Mammary epithelial cell (primary cell): ENCODE measurements at regions not wholly inside any gene's neighbourhood (a gene's known extent, or its start where the extent isn't known, plus 50 kb on each side); places are given as distances from the start of the nearest gene placed in this dataset.

Source experiments
- EZH2 ChIP-seq: IDR thresholded peaks from 2 replicates; pipeline ENCODE4 v1.6.1; 2012; ENCODE audit warnings: low read length, inconsistent platforms, borderline replicate concordance
- TF ChIP-seq, protein P1 (sequence below), 2 donors: IDR thresholded peaks in 1 of 2; conservative IDR thresholded peaks in 1 of 2; 2 replicates each; pipeline ENCODE4 v1.5.1; 2011 to 2012; ENCODE audit warnings: inconsistent platforms in 2 of 2, low read length in 2 of 2, mild to moderate bottlenecking in 2 of 2, control low read depth in 1 of 2, low read depth in 1 of 2; ENCODE audit not compliant: insufficient read depth in 1 of 2; ENCODE audit errors: extremely low read depth in 1 of 2

GRCh38 chr18:8977701-8978100 lies 124.8 kb upstream of the NDUFV2 start:
- TF ChIP-seq, protein P1, sequence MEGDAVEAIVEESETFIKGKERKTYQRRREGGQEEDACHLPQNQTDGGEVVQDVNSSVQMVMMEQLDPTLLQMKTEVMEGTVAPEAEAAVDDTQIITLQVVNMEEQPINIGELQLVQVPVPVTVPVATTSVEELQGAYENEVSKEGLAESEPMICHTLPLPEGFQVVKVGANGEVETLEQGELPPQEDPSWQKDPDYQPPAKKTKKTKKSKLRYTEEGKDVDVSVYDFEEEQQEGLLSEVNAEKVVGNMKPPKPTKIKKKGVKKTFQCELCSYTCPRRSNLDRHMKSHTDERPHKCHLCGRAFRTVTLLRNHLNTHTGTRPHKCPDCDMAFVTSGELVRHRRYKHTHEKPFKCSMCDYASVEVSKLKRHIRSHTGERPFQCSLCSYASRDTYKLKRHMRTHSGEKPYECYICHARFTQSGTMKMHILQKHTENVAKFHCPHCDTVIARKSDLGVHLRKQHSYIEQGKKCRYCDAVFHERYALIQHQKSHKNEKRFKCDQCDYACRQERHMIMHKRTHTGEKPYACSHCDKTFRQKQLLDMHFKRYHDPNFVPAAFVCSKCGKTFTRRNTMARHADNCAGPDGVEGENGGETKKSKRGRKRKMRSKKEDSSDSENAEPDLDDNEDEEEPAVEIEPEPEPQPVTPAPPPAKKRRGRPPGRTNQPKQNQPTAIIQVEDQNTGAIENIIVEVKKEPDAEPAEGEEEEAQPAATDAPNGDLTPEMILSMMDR (conservative IDR thresholded peaks at IDR 0.05 in 1 of 2, IDR thresholded peaks at IDR 0.05 in 1 of 2; ENCODE audit: extremely low read depth in 1 of 2, insufficient read depth in 1 of 2, low read depth in 1 of 2, low read length in 2 of 2): no peak
- no peak for TF ChIP-seq EZH2
